NB4 (cell line): ENCODE measurements at regions not wholly inside any gene's neighbourhood (a gene's known extent, or its start where the extent isn't known, plus 50 kb on each side); places are given as distances from the start of the nearest gene placed in this dataset.

Source experiments
- CTCF ChIP-seq: IDR thresholded peaks from one replicate; pipeline ENCODE4 v1.5.1; 2012; ENCODE audit warnings: low read depth, low read length
- MAX ChIP-seq: IDR thresholded peaks from 2 replicates; pipeline ENCODE4 v1.6.1; 2011; ENCODE audit warnings: low read depth, low read length
- MYC ChIP-seq: IDR thresholded peaks from 2 replicates; pipeline ENCODE4 v1.6.1; 2011; ENCODE audit warnings: low read depth, low read length
- POLR2A ChIP-seq: IDR thresholded peaks from 2 replicates; pipeline ENCODE4 v1.6.1; 2011; ENCODE audit warnings: mild to moderate bottlenecking; ENCODE audit not compliant: insufficient read length; ENCODE audit errors: extremely low read depth

- TF ChIP-seq MAX = no peak
- no peak for TF ChIP-seq CTCF
- no peak for TF ChIP-seq MYC
- TF ChIP-seq POLR2A = no peak
Observed at GRCh38 chr11:21839796-21840195, 353.1 kb upstream of the ANO5 start.
